ENCODE measurements at regions not wholly inside any gene's neighbourhood (a gene's known extent, or its start where the extent isn't known, plus 50 kb on each side); places are given as distances from the start of the nearest gene placed in this dataset.

DNA sequence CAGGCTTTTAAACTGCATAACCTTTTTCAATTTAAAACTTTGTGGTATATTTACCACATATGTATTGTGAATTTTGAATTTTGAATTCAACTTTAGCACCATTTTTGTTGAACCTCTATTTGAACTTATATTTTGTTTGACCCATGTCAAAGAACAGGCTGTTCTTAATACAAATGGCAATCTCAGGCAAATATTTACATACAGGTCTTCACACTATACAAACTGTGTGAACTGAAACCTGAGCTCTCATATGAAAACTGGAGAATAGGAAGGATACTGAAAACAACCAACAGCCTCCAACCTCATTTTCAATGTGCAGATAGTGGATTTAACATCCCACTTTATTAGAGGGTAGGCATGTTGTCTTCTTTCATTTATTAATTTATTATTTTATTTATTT, 491.8 kb downstream of the KCNJ3 start:
- TF ChIP-seq, protein P1, sequence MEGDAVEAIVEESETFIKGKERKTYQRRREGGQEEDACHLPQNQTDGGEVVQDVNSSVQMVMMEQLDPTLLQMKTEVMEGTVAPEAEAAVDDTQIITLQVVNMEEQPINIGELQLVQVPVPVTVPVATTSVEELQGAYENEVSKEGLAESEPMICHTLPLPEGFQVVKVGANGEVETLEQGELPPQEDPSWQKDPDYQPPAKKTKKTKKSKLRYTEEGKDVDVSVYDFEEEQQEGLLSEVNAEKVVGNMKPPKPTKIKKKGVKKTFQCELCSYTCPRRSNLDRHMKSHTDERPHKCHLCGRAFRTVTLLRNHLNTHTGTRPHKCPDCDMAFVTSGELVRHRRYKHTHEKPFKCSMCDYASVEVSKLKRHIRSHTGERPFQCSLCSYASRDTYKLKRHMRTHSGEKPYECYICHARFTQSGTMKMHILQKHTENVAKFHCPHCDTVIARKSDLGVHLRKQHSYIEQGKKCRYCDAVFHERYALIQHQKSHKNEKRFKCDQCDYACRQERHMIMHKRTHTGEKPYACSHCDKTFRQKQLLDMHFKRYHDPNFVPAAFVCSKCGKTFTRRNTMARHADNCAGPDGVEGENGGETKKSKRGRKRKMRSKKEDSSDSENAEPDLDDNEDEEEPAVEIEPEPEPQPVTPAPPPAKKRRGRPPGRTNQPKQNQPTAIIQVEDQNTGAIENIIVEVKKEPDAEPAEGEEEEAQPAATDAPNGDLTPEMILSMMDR (IDR thresholded peaks at IDR 0.05), result no peak
- TF ChIP-seq POLR2A (IDR thresholded peaks at IDR 0.05), result no peak
- no peak for TF ChIP-seq EP300 (IDR thresholded peaks at IDR 0.05)

All from ovary (tissue), 3 donors.